Hepatocyte (in vitro differentiated cells): ENCODE measurements at regions not wholly inside any gene's neighbourhood (a gene's known extent, or its start where the extent isn't known, plus 50 kb on each side); places are given as distances from the start of the nearest gene placed in this dataset.

ENCODE experiments used
- CTCF ChIP-seq: fragments of 200-600 bp; sonication (generic); IDR thresholded peaks from 2 replicates; pipeline ENCODE4 v1.5.1; 2016; ENCODE audit warnings: antibody characterized with exemption, mild to moderate bottlenecking; ENCODE audit not compliant: poor library complexity
- EZH2phosphoT487 ChIP-seq: fragments of 200-600 bp; sonication (generic); IDR thresholded peaks from one replicate; pipeline ENCODE4 v1.6.1; 2018; ENCODE audit warnings: antibody characterized with exemption, mild to moderate bottlenecking, low read depth, moderate library complexity; ENCODE audit not compliant: unreplicated experiment, severe bottlenecking

DNA sequence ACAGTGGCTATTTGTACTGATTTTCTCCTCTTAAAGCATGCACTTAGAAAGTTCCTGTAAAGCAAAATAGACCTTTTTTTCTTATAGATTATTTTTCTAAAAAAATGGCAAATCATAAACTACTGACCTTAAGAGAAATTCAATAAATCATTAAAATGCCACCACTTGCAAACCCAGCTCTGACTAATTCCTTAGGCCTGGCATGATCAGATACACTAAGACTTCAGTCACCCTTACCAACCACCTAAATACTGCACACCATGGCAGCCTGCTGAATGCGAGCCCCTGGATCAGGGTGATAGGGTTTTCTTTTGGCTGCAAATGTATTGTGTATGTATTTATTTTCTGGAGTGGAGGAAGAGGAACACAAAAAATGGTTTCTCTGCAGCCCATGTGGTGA lies 370.6 kb upstream of the TBL1XR1 start:
- TF ChIP-seq CTCF (no peak), EZH2phosphoT487 (no peak)
